Urinary bladder (tissue), 3 donors: ENCODE measurements at regions not wholly inside any gene's neighbourhood (a gene's known extent, or its start where the extent isn't known, plus 50 kb on each side); places are given as distances from the start of the nearest gene placed in this dataset.
"Not testable (repeated sequence)": the region's sequence is repeated elsewhere in the genome, so short reads cannot be mapped to it uniquely, and the experiment has no call there.

ENCODE experiments used
- DNase-seq: peaks from one replicate; pipeline ENCODE4 v3.0.0-alpha.2; 2015; ENCODE audit errors: extremely low spot score
- H3K27ac ChIP-seq: one replicate; pipeline ENCODE4 v1.5.1; 2013; ENCODE audit warnings: low read depth, mild to moderate bottlenecking, moderate library complexity
- H3K36me3 ChIP-seq: one replicate; pipeline ENCODE4 v1.6.1; 2013; ENCODE audit warnings: mild to moderate bottlenecking, moderate library complexity; ENCODE audit not compliant: insufficient read depth
- H3K4me1 ChIP-seq: one replicate; pipeline ENCODE4 v1.6.1; 2013; ENCODE audit warnings: mild to moderate bottlenecking, moderate library complexity; ENCODE audit not compliant: insufficient read depth
- H3K4me3 ChIP-seq: one replicate; pipeline ENCODE4 v1.5.1; 2013; ENCODE audit warnings: low read depth, low read length
- WGBS: extraction: QIAGEN DNeasy Blood & Tissue Kit; methylation state at CpG from one replicate; pipeline ENCODE4 v1.1.7; 2013; 5-methylcytosine and 5-hydroxymethylcytosine counted together
- donor health status: healthy with polysubstance abuse.
- donor health status: healthy.

DNA sequence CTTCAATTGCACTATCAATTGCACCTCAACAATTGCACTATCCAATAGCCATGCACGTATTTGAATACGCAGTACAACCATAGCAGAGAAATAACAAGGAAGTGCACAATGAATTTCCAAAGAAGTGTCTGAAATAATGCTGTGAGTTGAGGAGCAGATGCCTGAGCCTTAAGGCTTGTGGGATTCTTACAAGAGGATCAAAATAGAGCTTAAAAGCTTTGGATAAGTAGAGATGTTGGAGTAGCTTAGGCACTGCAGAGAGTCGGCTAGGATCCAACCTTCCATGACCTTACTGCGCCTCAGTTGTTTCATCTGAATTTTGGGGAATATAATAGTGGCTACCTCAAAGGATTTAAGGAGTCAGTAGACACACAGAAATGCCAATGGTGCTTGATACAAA is 196.1 kb upstream of the FLRT2 start:
- Histone ChIP-seq H3K27ac (no peak overlapping the region), H3K36me3 (no peaks in the 10 kb centered on the region), H3K4me1 (no peaks in the 10 kb centered on the region), H3K4me3 (no peak overlapping the region)
- DNase-seq, result no peak
- 91% methylated on average over 4 of the region's 4 CpGs for WGBS

- Histone ChIP-seq H3K4me3 (no peak overlapping the region), H3K36me3 (no peaks in the 10 kb centered on the region), H3K4me1 (no peaks in the 10 kb centered on the region), H3K27ac (no peak overlapping the region)
- 87% methylated on average over 3 of the region's 3 CpGs for whole genome bisulfite sequencing
- DNase-seq, result no peak
These were observed 195.6 kb upstream of the FLRT2 start for GRCh38 chr14:85334316-85334715.

- no peak overlapping the region for H3K27ac ChIP-seq
- no peaks in the 10 kb centered on the region for H3K4me1 ChIP-seq
- WGBS, result 93% methylated on average over 1 of the region's 1 CpG
- H3K4me3 ChIP-seq, result no peak overlapping the region
- no peak for DNase-seq
- H3K36me3 ChIP-seq, result no peaks in the 10 kb centered on the region
These were observed 193.7 kb upstream of the FLRT2 start for GRCh38 chr14:85336257-85336656.

GRCh38 chr14:85336817-85337216 is 193.1 kb upstream of the FLRT2 start:
- no peak for DNase-seq
- Histone ChIP-seq H3K4me1 (no peaks in the 10 kb centered on the region), H3K27ac (no peak overlapping the region), H3K36me3 (no peaks in the 10 kb centered on the region), H3K4me3 (no peak overlapping the region)
- 78% methylated on average over 5 of the region's 5 CpGs for WGBS

GRCh38 chr14:85338895-85339294 is 191.0 kb upstream of the FLRT2 start:
- WGBS, result 52% methylated on average over 2 of the region's 2 CpGs
- Histone ChIP-seq H3K36me3 (no peaks in the 10 kb centered on the region), H3K4me3 (no peak overlapping the region), H3K4me1 (no peaks in the 10 kb centered on the region), H3K27ac (no peak overlapping the region)
- DNase-seq, result no peak

- 86% methylated on average over 3 of the region's 3 CpGs for WGBS
- Histone ChIP-seq H3K4me3 (no peak overlapping the region), H3K27ac (no peak overlapping the region)
These were observed 186.9 kb upstream of the FLRT2 start for GRCh38 chr14:85342858-85343607.

GRCh38 chr14:85344171-85344570 is 185.8 kb upstream of the FLRT2 start:
- DNase-seq, result no peak
- no peaks in the 10 kb centered on the region for H3K4me1 ChIP-seq
- no peak overlapping the region for H3K27ac ChIP-seq
- no peaks in the 10 kb centered on the region for H3K36me3 ChIP-seq
- H3K4me3 ChIP-seq, result no peak overlapping the region
- 85% methylated on average over 5 of the region's 5 CpGs for WGBS

More at GRCh38 chr14:85342858-85343607, 186.9 kb upstream of the FLRT2 start:
- Histone ChIP-seq H3K36me3 (no peaks in the 10 kb centered on the region), H3K4me1 (no peaks in the 10 kb centered on the region)
- no peak for DNase-seq

GRCh38 chr14:85344847-85345570 is 184.9 kb upstream of the FLRT2 start:
- WGBS, result 69% methylated on average over 6 of the region's 6 CpGs

GRCh38 chr14:85350667-85351066 is 179.3 kb upstream of the FLRT2 start:
- H3K4me3 ChIP-seq, result no peak overlapping the region
- H3K4me1 ChIP-seq, result no peaks in the 10 kb centered on the region

More at GRCh38 chr14:85344847-85345570, 184.9 kb upstream of the FLRT2 start:
- Histone ChIP-seq H3K4me1 (no peaks in the 10 kb centered on the region), H3K4me3 (no peak overlapping the region), H3K27ac (no peak overlapping the region), H3K36me3 (no peaks in the 10 kb centered on the region)
- DNase-seq, result no peak

GRCh38 chr14:85352588-85352987 is 177.4 kb upstream of the FLRT2 start:
- H3K4me3 ChIP-seq, H3K36me3 ChIP-seq, H3K4me1 ChIP-seq, DNase-seq, H3K27ac ChIP-seq: not testable (repeated sequence)
- 96% methylated on average over 26 of the region's 26 CpGs for WGBS

More at GRCh38 chr14:85350667-85351066, 179.3 kb upstream of the FLRT2 start:
- WGBS, result 86% methylated on average over 3 of the region's 3 CpGs
- DNase-seq, result no peak
- Histone ChIP-seq H3K27ac (no peak overlapping the region), H3K36me3 (no peaks in the 10 kb centered on the region)

DNA sequence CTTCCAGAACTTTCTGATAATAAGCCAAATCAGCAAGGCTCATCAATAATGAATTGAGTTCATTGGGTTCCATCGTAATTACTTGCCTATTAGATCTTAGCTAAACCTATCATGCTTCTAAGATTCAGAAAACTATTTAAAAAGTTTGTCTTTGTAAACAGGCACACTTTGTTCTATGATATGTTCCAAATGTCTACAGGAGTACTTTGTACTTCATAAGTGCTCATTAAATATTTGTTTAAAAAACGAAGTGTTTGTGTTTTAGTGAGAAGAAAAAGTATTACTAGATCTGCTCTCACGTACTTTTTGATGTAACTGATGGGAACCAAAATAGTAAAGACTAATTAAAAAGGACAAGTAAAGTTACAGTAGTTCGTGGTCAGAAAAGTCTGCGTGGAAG is 172.8 kb upstream of the FLRT2 start:
- 78% methylated on average over 5 of the region's 5 CpGs for WGBS
- no peak for DNase-seq
- Histone ChIP-seq H3K27ac (no peak overlapping the region), H3K4me3 (no peak overlapping the region), H3K4me1 (peaks cover 1% of the 10 kb centered on the region), H3K36me3 (no peaks in the 10 kb centered on the region)

- no peaks in the 10 kb centered on the region for H3K36me3 ChIP-seq
- DNase-seq, result no peak
- WGBS, result 90% methylated on average over 1 of the region's 1 CpG
These were observed 171.7 kb upstream of the FLRT2 start for GRCh38 chr14:85358136-85358785.

DNA sequence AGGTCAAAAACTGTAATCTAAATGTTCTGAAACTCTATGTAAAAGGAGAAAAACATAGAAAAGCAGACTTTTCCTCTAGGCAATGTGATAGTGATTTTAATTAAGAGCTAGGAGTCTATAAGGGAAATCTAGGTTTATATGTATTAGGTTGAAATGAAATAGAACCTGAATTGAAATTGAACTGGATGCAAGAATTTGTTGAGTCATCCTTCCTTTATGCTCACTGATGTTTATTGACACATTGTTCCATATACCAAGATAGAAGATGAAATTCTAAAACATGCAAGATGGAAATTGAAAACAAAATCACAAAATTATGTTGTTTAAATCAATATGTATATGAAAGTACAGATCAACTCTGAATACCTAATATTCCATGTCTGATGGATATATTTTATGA is 170.4 kb upstream of the FLRT2 start:
- H3K27ac ChIP-seq, result no peak overlapping the region
- H3K4me1 ChIP-seq, result peaks cover 1% of the 10 kb centered on the region
- no peaks in the 10 kb centered on the region for H3K36me3 ChIP-seq
- H3K4me3 ChIP-seq, result no peak overlapping the region
- DNase-seq, result no peak

More at GRCh38 chr14:85358136-85358785, 171.7 kb upstream of the FLRT2 start:
- Histone ChIP-seq H3K4me1 (peaks cover 1% of the 10 kb centered on the region), H3K27ac (no peak overlapping the region), H3K4me3 (no peak overlapping the region)

DNA sequence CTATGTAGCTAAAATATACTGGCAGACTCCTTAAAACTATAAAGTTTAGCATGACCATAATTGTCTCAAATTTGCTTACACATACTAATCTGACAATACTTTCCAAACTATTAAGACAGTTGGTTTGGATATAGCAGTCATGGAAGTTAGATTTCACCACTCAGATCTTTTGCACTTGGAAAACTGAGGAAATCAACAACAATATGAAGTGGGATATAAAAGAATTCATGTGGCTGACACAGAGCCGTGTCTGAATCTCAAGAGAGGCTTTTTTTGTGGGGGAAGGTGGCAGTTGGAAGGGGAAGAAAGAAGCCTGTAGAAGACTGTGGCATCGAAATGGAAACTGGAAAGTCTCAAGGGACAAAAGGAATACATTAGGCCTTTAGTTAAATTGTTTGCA is 166.6 kb upstream of the FLRT2 start:
- H3K4me3 ChIP-seq, result no peak overlapping the region
- peaks cover 1% of the 10 kb centered on the region for H3K4me1 ChIP-seq
- H3K36me3 ChIP-seq, result no peaks in the 10 kb centered on the region
- H3K27ac ChIP-seq, result no peak overlapping the region
- no peak for DNase-seq
- 72% methylated on average over 2 of the region's 2 CpGs for WGBS
